ENCODE measurements at regions not wholly inside any gene's neighbourhood (a gene's known extent, or its start where the extent isn't known, plus 50 kb on each side); places are given as distances from the start of the nearest gene placed in this dataset.
"Not testable (repeated sequence)": the region's sequence is repeated elsewhere in the genome, so short reads cannot be mapped to it uniquely, and the experiment has no call there.

DNA sequence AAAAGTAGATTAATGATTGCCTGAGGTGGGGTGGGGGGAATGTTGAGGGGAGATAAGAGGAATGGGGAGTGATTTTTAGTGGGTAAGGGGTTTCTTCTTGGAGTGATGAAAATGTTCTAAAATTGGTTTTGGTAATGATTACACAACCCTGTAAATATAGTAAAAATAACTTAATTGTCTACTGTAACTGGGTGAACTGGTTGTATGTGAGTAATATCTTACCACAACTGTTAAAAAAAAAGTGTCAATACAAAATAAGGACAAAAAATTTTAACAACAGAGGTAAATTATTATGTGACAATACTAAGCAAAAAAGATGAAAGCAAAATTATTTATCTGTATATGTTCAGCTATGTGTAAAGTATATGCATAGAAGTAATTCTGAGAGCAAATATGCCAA lies 86.3 kb upstream of the RASSF8 start:
- no peak for DNase-seq (ENCODE audit: low read depth)

- no peak for DNase-seq (ENCODE audit: low read depth)
Observed at GRCh38 chr12:25875661-25876060, 82.8 kb upstream of the RASSF8 start.

DNA sequence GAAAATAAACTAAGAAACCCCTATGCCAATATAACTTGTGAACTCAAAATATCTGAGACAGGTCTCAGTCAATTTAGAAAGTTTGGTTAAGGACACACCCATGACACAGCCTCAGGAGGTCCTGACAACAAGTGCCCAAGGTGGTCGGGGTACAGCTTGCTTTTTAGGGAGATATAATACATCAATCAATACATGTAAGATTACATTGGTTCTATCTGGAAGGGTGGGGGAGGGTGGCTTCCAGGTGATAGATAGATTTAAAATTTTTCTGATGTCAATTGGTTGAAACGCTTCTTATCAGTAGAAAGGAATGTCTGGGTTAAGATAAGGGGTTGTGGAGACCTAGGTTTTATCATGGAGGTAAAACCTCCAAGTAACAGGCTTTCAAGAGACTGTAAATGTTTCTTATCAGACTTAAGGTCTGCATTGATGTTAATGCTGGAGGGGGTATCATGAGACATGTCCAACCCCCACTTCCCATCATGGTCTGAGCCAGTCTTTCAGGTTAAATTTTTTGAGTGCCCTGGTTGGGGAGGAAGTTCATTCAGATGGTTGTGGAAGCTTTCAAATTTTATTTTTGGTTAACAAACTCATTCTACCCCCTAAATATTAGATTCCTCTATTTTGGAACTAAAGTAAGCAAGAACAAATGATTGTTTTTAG lies 82.0 kb upstream of the RASSF8 start:
- no peak for DNase-seq (ENCODE audit: low read depth)

GRCh38 chr12:25877446-25877845 lies 81.0 kb upstream of the RASSF8 start:
- no peak for DNase-seq (ENCODE audit: low read depth)

GRCh38 chr12:25882266-25882665 lies 76.2 kb upstream of the RASSF8 start:
- DNase-seq (ENCODE audit: low read depth): no peak

DNA sequence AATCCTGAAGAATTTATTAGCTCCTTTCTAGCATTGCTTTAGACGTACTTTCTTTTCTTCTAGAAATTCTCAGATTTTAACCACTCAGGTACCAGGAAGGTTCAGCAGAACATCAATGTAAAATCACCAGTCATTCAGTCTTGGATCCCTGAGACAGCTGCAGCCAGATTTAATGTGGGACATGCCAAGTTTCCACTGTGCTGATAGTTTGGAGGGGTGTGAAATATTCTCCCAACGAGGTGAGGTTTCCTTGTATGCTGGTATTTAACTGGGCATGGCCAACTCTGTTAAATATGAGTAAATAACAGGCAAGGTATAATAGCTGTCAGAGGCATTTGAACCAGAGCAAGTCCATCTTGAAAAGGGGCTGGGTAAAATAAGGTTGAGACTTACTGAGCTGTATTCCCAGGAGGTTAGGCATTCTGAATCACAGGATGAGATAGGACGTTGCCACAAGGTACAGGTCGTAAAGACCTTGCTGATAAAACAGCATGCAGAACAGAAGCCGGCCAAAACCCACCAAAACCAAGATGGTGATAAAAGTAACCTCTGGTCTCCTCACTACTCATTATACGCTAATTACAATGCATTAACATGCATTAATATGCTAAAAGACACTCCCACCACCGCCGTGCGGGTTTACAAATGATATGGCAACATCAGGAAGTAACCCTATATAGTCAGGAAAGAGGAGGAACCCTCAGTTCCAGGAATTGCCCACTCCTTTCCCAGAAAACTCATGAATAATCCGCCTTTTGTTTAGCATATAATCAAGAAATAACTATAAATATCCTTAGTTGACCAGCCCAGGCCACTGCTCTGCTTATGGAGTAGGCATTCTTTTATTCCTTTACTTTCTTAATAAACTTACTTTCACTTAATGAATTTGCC lies 75.2 kb upstream of the RASSF8 start:
- DNase-seq (ENCODE audit: low read depth): no peak

DNA sequence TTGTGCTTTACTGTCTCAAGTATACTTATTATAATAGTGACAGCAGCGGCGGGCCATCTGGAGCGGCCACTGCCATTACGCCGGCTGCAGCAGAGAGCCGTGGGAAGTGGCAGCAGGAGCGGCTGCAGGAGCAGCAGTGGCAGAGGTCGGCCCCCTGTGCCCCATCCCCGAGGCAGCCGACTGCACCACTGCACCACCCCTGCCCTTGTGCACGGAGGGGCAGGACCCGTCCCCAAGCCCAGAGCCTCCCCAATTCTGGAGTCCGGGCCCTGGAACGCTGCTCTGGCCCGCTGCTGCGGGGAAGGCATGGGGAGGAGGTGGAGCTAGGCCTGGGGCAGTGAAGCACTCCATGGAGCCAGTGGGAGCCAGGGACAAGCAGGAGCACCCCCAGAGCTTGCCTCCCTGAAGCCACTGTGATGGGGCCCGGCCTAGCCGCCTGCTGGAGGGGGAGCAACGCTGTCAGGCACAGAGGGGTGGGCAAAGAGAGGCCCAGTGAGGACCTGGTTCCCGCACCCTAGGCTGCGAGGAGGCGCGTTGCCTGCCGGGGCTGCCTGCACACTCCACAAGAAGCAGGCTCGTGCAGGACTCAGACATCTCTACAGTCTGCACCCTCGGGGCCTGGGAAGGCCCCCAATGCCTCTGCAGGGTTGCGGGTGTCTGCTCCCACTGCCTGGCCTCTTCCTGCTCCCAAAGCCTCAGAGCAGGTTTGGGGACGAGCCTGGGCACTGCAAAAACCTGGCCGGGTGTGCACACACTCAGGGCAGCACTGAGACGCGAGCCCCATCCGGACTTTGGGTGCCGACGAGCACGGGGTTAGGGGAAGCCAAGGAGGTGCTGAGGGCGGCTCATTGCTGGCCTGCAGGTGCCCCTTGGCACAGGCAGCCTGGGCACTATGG lies 74.2 kb upstream of the RASSF8 start:
- DNase-seq (ENCODE audit: low read depth): no peak

- DNase-seq (ENCODE audit: low read depth): no peak
Observed at GRCh38 chr12:25884920-25885234, 73.6 kb upstream of the RASSF8 start.

DNA sequence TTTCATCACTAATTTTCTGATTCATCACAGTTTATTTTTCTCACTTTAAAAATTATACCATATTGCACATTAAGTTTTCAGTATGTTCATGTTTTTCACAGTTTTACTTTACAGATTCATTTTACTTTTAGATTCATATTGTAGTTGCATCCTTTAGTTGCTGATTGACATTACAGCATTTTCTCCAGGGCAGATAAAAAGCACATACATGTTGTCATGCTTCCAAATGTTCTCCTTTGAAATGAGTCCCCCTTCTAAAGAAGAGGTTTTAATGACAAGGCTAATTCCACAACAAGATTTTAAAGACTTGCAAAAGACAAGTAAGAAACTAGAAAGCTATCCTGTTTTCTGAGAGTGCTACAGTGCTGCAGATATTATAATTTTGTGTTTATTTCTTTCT lies 72.1 kb upstream of the RASSF8 start:
- DNase-seq (ENCODE audit: low read depth): no peak

- no peak for DNase-seq (ENCODE audit: low read depth)
Observed at GRCh38 chr12:25887367-25887766, 71.1 kb upstream of the RASSF8 start.

DNA sequence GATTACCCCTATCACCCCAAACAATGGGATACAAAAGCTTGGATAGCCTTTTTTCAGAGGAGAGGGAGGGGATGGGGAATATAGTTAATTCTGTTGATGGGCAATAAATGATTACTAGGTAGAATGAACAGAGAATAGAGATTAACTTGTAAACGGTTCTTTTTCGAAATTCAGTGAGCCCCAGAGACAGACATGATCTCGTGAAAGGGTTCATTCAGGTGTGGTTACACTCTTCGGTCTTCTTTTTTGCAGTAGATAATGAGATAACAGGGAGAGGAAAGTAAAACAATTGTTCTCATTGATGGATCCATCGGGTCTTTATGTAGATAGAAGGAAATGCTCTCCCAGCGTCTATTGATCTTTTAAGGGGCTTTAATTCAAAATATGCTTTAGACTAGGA lies 69.3 kb upstream of the RASSF8 start:
- no peak for DNase-seq (ENCODE audit: low read depth)

DNA sequence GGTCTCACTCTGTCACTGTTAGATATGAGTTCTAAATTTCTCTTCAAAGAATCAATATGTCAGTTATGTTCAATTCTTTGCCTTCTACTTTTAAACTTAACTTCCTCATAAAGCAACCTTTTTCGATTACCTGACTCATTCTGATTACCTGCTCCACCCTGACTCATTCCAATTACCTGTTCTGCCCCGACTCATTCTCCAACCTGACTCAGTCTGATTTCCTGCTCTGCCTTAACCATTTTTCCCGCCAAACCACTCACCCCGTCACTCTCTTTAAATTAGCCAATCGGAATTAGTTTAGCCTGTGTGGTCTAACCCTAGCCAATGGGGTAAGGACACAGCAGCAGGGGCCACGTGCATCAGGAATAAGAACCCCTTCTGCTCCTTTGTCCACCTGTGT lies 67.4 kb upstream of the RASSF8 start:
- not testable (repeated sequence) for DNase-seq (ENCODE audit: low read depth)

DNA sequence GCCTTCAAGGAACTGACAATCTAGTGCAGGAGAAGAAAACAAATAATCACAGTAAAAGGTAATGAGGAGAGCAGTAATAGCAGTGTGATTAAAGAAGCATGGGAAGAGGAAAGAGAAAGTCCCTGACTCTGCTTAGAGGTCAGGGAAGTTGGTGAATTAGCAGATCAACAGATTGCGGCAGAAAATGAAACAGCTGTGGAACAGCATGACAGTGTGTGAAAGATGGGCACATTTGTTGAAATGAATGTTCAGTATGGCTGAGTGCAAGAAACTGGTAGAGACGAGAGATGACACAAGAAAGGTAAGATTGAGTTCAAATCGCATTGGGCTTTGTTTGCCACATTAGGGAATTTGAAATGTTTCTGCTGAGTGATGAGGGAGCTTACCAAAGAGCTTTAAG lies 63.7 kb upstream of the RASSF8 start:
- DNase-seq (ENCODE audit: low read depth): no peak

- DNase-seq (ENCODE audit: low read depth): no peak
Observed at GRCh38 chr12:25896981-25897380, 61.5 kb upstream of the RASSF8 start.

DNA sequence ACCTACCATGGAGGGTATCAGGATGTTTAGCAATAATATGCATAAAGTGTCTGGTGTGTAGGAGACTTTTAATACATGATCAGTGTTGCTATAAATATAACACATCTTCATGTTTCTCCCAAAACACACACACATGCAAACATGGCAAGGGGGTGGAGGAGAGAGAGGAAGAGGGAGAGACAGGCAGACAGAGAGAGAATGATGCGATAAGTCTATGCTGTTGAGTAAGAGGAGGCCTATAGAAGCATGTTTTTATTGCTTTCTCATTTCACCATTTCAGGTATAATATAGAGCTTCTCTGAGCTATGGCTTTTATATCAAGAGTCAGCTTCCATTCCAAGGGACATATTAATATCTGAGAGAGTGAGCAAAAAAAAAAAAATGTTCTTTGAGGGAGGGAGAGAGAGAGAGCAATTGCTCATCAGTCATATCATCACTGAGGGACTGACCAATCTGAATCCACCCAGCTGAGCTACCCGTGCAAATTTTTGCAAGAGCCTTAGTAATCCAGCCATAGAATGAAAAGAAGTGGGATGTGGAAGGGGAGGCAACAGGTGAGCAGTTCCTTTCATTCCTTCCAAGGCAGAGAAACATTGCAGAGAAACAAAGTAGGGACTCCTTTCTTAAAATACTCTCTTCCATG lies 54.8 kb upstream of the RASSF8 start:
- no peak for DNase-seq (ENCODE audit: low read depth)

- DNase-seq (ENCODE audit: low read depth): peak; percentile 13
Observed at GRCh38 chr12:25904442-25904841, 54.0 kb upstream of the RASSF8 start.

GRCh38 chr12:25906651-25907340 lies 51.7 kb upstream of the RASSF8 start:
- no peak for DNase-seq (ENCODE audit: low read depth)
